K562 (cell line): ENCODE measurements at regions not wholly inside any gene's neighbourhood (a gene's known extent, or its start where the extent isn't known, plus 50 kb on each side); places are given as distances from the start of the nearest gene placed in this dataset.
A peak's percentile ranks its signal among the peaks of the same experiment; 100 is the strongest.

Experiments used
- CUX1 ChIP-seq: fragments of 200-800 bp; sonication (Bioruptor generic); IDR thresholded peaks from 2 replicates; pipeline ENCODE4 v1.6.1; 2016; ENCODE audit warnings: missing genetic modification characterization, missing compliant biosample characterization
- E2F6 ChIP-seq, 2 experiments: IDR thresholded peaks; 2 replicates each; pipeline ENCODE4 v1.6.1; 2011; ENCODE audit warnings: borderline replicate concordance in 1 of 2, control low read depth in 1 of 2, low read depth in 1 of 2, low read length in 1 of 2, mild to moderate bottlenecking in 1 of 2, mixed read lengths in 1 of 2, moderate library complexity in 1 of 2; ENCODE audit not compliant: insufficient read depth in 1 of 2, insufficient read length in 1 of 2, poor library complexity in 1 of 2, severe bottlenecking in 1 of 2; ENCODE audit errors: extremely low read depth in 1 of 2
- SPI1 ChIP-seq: IDR thresholded peaks from 2 replicates; pipeline ENCODE4 v1.6.1; 2011; ENCODE audit warnings: low read depth, low read length, control low read depth, borderline replicate concordance
- STAT5A ChIP-seq: IDR thresholded peaks from 2 replicates; pipeline ENCODE4 v1.6.1; 2012; ENCODE audit warnings: low read length, inconsistent platforms, borderline replicate concordance
- TBL1XR1 ChIP-seq, 2 experiments: IDR thresholded peaks; 2 replicates each; pipeline ENCODE4 v1.6.1; 2012; ENCODE audit warnings: improper control_type of control experiment in 2 of 2, low read length in 2 of 2, mild to moderate bottlenecking in 1 of 2
- ZBTB26 ChIP-seq: fragments of 450-650 bp; formaldehyde crosslinking; IDR thresholded peaks from 2 replicates; pipeline ENCODE4 v1.4.0; 2022; ENCODE audit warnings: missing genetic modification characterization
- ZNF197 ChIP-seq: fragments of 200-800 bp; sonication (Bioruptor generic); IDR thresholded peaks from 2 replicates; pipeline ENCODE4 v1.6.1; 2016; ENCODE audit warnings: low read depth, missing genetic modification characterization, missing compliant biosample characterization

GRCh38 chr7:153412824-153413198 is 639.4 kb upstream of the DPP6 start (continued):
- peak in 1 of 2 experiments; percentile 13; a peak in 1 of 4 replicates for TF ChIP-seq TBL1XR1 (IDR thresholded peaks at IDR 0.05; ENCODE audit: low read length in 2 of 2)
- peak; percentile 54; the same call in 1 of the 2 replicates for TF ChIP-seq SPI1
- TF ChIP-seq STAT5A: 0 out of 2 replicates have a peak, but pooled peaks have one; percentile 19
- peak in 1 of 2 experiments; percentile 21 for TF ChIP-seq E2F6 (IDR thresholded peaks at IDR 0.05; ENCODE audit: borderline replicate concordance in 1 of 2, extremely low read depth in 1 of 2, insufficient read depth in 1 of 2, insufficient read length in 1 of 2, low read depth in 1 of 2, low read length in 1 of 2, poor library complexity in 1 of 2, severe bottlenecking in 1 of 2)
- peak; percentile 84; the same call in 1 of the 2 replicates for TF ChIP-seq ZNF197 (CRISPR knock-in tag)
- peak; percentile 51; the same call in 1 of the 2 replicates for TF ChIP-seq ZBTB26 (CRISPR knock-in tag)
- TF ChIP-seq CUX1 (CRISPR knock-in tag): peak; percentile 67; the same call in 1 of the 2 replicates
